SK-N-SH (cell line): ENCODE measurements at regions not wholly inside any gene's neighbourhood (a gene's known extent, or its start where the extent isn't known, plus 50 kb on each side); places are given as distances from the start of the nearest gene placed in this dataset.

Experiments used
- CTCF ChIA-PET: fragments of 300-600, 350-600 bp; formaldehyde crosslinking; extraction: SDS; loops from one replicate; lab custom pipeline; 2021; lab: Yijun Ruan, JAX
- POLR2A ChIA-PET: fragments of 350-600 bp; sonication (Branson Sonifier 250); formaldehyde crosslinking; extraction: SDS; loops from one replicate; lab custom pipeline; 2020; ENCODE audit warnings: antibody characterized with exemption, inconsistent platforms; lab: Yijun Ruan, JAX
- DNase-seq: peaks from one replicate; pipeline ENCODE4 v3.0.0; 2012
- H2AFZ ChIP-seq: fragments of 200-600 bp; sonication (generic); 2 replicates; pipeline ENCODE4 v1.8.1; 2016; ENCODE audit warnings: antibody characterized with exemption, mild to moderate bottlenecking, low read depth
- H3F3A ChIP-seq: fragments of 200-600 bp; sonication (generic); replicated peaks from 2 replicates; pipeline ENCODE3; 2016; ENCODE audit warnings: antibody characterized with exemption, mild to moderate bottlenecking; ENCODE audit not compliant: insufficient read depth
- H3K27ac ChIP-seq, 2 experiments: fragments of 200-500 bp in 1 of 2; fragments of 200-600 bp in 1 of 2; sonication (Bioruptor generic) in 1 of 2; sonication (generic), shearing (Covaris generic) in 1 of 2; 2 replicates each; pipeline versions ENCODE4 v1.5.1 to v1.6.1; 2014 to 2016; ENCODE audit warnings: low read depth in 2 of 2, inconsistent platforms in 1 of 2, low read length in 1 of 2, mild to moderate bottlenecking in 1 of 2, mixed read lengths in 1 of 2
- H3K27me3 ChIP-seq: fragments of 200-600 bp; sonication (generic), shearing (Covaris generic); 2 replicates; pipeline ENCODE4 v1.6.1; 2016; ENCODE audit warnings: mixed run types; ENCODE audit not compliant: insufficient read depth
- H3K36me3 ChIP-seq, 2 experiments: fragments of 200-500 bp in 1 of 2; fragments of 200-600 bp in 1 of 2; sonication (Bioruptor generic) in 1 of 2; sonication (generic) in 1 of 2; replicated peaks in 1 of 2; 2 replicates each; pipeline versions ENCODE3 to v1.5.1; 2014 to 2016; ENCODE audit warnings: low read length in 1 of 2, mild to moderate bottlenecking in 1 of 2; ENCODE audit not compliant: insufficient read depth in 2 of 2, control insufficient read depth in 1 of 2
- H3K4me1 ChIP-seq, 2 experiments: fragments of 200-500 bp in 1 of 2; fragments of 200-600 bp in 1 of 2; sonication (Bioruptor generic) in 1 of 2; sonication (generic), shearing (Covaris generic) in 1 of 2; 2 replicates each; pipeline versions ENCODE4 v1.5.1 to v1.6.1; 2014 to 2016; ENCODE audit warnings: low read depth in 1 of 2, low read length in 1 of 2, mixed run types in 1 of 2; ENCODE audit not compliant: insufficient read depth in 2 of 2, control insufficient read depth in 1 of 2
- H3K4me2 ChIP-seq: fragments of 200-600 bp; sonication (generic), shearing (Covaris generic); 2 replicates; pipeline ENCODE4 v1.6.1; 2017; ENCODE audit warnings: mixed run types
- H3K4me3 ChIP-seq, 2 experiments: fragments of 200-500 bp in 1 of 2; fragments of 200-600 bp in 1 of 2; sonication (Bioruptor generic) in 1 of 2; sonication (generic), shearing (Covaris generic) in 1 of 2; 2 replicates each; pipeline versions ENCODE4 v1.5.1 to v1.8.1; 2014 to 2016; ENCODE audit warnings: low read depth in 2 of 2, inconsistent platforms in 1 of 2, low read length in 1 of 2, mild to moderate bottlenecking in 1 of 2, mixed read lengths in 1 of 2, moderate library complexity in 1 of 2
- H3K79me2 ChIP-seq: fragments of 200-600 bp; sonication (generic); 2 replicates; pipeline ENCODE4 v1.8.1; 2017; ENCODE audit warnings: mild to moderate bottlenecking; ENCODE audit not compliant: insufficient read depth
- H3K9ac ChIP-seq: fragments of 200-600 bp; sonication (generic); 2 replicates; pipeline ENCODE4 v1.6.1; 2017; ENCODE audit warnings: mixed run types
- H3K9me2 ChIP-seq: fragments of 200-600 bp; sonication (generic); 2 replicates; pipeline ENCODE4 v1.6.1; 2017; ENCODE audit warnings: mixed run types
- H3K9me3 ChIP-seq: fragments of 200-600 bp; sonication (generic); 2 replicates; pipeline ENCODE4 v1.6.1; 2017; ENCODE audit warnings: mixed run types, mild to moderate bottlenecking, moderate library complexity
- H4K20me1 ChIP-seq: fragments of 200-600 bp; sonication (generic); 2 replicates; pipeline ENCODE4 v1.6.1; 2017; ENCODE audit warnings: mild to moderate bottlenecking, mixed run types; ENCODE audit not compliant: insufficient read depth
- CHD2 ChIP-seq: fragments of 150-350 bp; IDR thresholded peaks from 2 replicates; pipeline ENCODE4 v1.6.1; 2018; ENCODE audit warnings: low read length; ENCODE audit not compliant: partially characterized antibody
- FOXJ3 ChIP-seq: sonication (generic); formaldehyde crosslinking; IDR thresholded peaks from 2 replicates; pipeline ENCODE4 v1.5.1; 2020; ENCODE audit warnings: mild to moderate bottlenecking, missing genetic modification reagents
- FOXM1 ChIP-seq: IDR thresholded peaks from 2 replicates; pipeline ENCODE4 v1.4.0; 2012; ENCODE audit warnings: low read depth, mild to moderate bottlenecking
- GATA2 ChIP-seq: sonication (generic); formaldehyde crosslinking; IDR thresholded peaks from 2 replicates; pipeline ENCODE4 v1.5.0; 2020; ENCODE audit warnings: mild to moderate bottlenecking, missing genetic modification reagents
- JUND ChIP-seq: IDR thresholded peaks from 2 replicates; pipeline ENCODE4 v1.4.0; 2012
- MXI1 ChIP-seq: IDR thresholded peaks from 2 replicates; pipeline ENCODE4 v1.6.1; 2012; ENCODE audit warnings: mild to moderate bottlenecking, low read depth, low read length, improper control_type of control experiment
- RFX5 ChIP-seq: IDR thresholded peaks from 2 replicates; pipeline ENCODE4 v1.6.1; 2012; ENCODE audit warnings: mild to moderate bottlenecking, improper control_type of control experiment, low read length
- RXRA ChIP-seq: IDR thresholded peaks from 2 replicates; pipeline ENCODE4 v1.4.0; 2012; ENCODE audit warnings: low read depth, mild to moderate bottlenecking, borderline replicate concordance
- SMC3 ChIP-seq: IDR thresholded peaks from 2 replicates; pipeline ENCODE4 v1.6.1; 2012; ENCODE audit warnings: low read depth, low read length, improper control_type of control experiment
- TAF1 ChIP-seq: IDR thresholded peaks from 2 replicates; pipeline ENCODE4 v1.6.1; 2012; ENCODE audit warnings: low read depth, mild to moderate bottlenecking, low read length, moderate library complexity, borderline replicate concordance
- TCF12 ChIP-seq: IDR thresholded peaks from 2 replicates; pipeline ENCODE4 v1.4.0; 2012
- WGBS: methylation state at CpG from one replicate; pipeline ENCODE4 v1.1.6; 2017; ENCODE audit warnings: low lambda C conversion rate; 5-methylcytosine and 5-hydroxymethylcytosine counted together
- TF ChIP-seq, protein P1 (sequence below): IDR thresholded peaks from 2 replicates; pipeline ENCODE4; 2012
- TF ChIP-seq, protein P2 (sequence below): IDR thresholded peaks from 2 replicates; pipeline ENCODE4 v1.4.0; 2012; ENCODE audit warnings: low read depth
- TF ChIP-seq, protein P3 (sequence below): fragments of 200-600 bp; sonication (generic); IDR thresholded peaks from 2 replicates; pipeline ENCODE4 v1.6.1; 2017; ENCODE audit warnings: antibody characterized with exemption, mild to moderate bottlenecking, moderate library complexity
- TF ChIP-seq, protein P4 (sequence below): IDR thresholded peaks from 2 replicates; pipeline ENCODE4 v1.6.1; 2012; ENCODE audit warnings: mild to moderate bottlenecking, low read depth, low read length, moderate library complexity

DNA sequence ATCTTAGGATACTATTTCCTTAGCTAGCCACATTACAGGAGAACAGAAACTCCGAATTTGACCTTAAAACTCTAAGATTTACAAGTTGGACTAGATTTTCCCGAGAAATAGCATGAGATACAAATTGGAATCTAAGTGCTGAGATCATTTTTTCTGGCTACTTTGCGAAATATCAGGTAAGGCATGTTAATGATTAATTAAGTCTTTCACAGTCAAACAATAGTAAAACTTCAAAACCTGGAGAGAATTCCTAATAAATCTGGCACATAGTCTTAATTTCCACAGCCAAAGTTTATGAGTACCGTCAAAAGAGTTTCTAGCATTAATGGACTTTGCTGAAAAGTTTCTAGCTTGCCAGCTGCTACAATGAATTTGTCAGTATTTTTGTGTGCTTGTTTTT, 379.5 kb upstream of the TOM1L1 start:
- Histone ChIP-seq H3K79me2 (no peaks in the 10 kb centered on the region), H3K36me3 (no peaks in the 10 kb centered on the region), H3K27me3 (no peaks in the 10 kb centered on the region)
- CTCF ChIA-PET = no interaction called here
- POLR2A ChIA-PET = no interaction called here
- WGBS = 24% methylated on average over 4 of the region's 4 CpGs
- TF ChIP-seq CHD2 (no peak), TCF12 (no peak)
- TF ChIP-seq, protein P1, sequence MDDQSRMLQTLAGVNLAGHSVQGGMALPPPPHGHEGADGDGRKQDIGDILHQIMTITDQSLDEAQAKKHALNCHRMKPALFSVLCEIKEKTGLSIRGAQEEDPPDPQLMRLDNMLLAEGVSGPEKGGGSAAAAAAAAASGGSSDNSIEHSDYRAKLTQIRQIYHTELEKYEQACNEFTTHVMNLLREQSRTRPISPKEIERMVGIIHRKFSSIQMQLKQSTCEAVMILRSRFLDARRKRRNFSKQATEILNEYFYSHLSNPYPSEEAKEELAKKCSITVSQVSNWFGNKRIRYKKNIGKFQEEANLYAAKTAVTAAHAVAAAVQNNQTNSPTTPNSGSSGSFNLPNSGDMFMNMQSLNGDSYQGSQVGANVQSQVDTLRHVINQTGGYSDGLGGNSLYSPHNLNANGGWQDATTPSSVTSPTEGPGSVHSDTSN = no peak
- TF ChIP-seq, all 33 proteins: peak for 0
- Histone ChIP-seq H3K4me1 (no peaks in the 10 kb centered on the region), H3K4me2 (no peak overlapping the region), H3K9me3 (no peaks in the 10 kb centered on the region), H3F3A (no peaks in the 10 kb centered on the region), H4K20me1 (no peaks in the 10 kb centered on the region), H3K27ac (no peak overlapping the region), H3K4me3 (no peak overlapping the region), H2AFZ (no peak overlapping the region), H3K9ac (no peak overlapping the region), H3K9me2 (no peaks in the 10 kb centered on the region)
- no peak for DNase-seq

DNA sequence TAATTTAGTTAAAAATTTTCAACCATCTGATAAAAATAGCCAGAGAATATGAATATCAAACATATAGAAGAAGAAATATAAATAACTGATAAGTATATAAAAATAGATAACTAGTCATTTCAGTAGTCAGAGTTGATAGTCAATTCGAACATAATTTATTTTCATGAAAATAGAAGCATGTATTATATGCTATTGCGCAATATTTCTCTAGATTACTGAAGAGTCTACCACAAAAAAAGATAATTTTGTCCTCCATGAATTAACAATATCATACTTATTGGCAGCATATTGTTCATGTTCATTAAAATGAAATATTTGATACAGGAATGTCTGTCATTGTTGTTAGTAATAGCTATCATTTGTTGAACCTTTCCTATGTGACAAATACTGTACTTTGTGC, 376.2 kb upstream of the TOM1L1 start:
- H3K4me1 ChIP-seq = no peaks in the 10 kb centered on the region
- no peaks in the 10 kb centered on the region for H3F3A ChIP-seq
- H4K20me1 ChIP-seq = no peaks in the 10 kb centered on the region
- no peaks in the 10 kb centered on the region for H3K79me2 ChIP-seq
- H3K4me2 ChIP-seq = no peak overlapping the region
- no peak for DNase-seq
- ChIA-PET POLR2A (no interaction called here), CTCF (interaction anchor here (0.9 to 2.2 kb wide), 5 partner anchors 15 to 990 kb away, joined by 3 to 7 read pairs (median 4); no protein-coding TSS in a partner anchor)
- no peak overlapping the region for H3K4me3 ChIP-seq
- H3K36me3 ChIP-seq = no peaks in the 10 kb centered on the region
- H2AFZ ChIP-seq = no peak overlapping the region
- H3K27ac ChIP-seq = no peak overlapping the region
- no peaks in the 10 kb centered on the region for H3K27me3 ChIP-seq
- TF ChIP-seq MXI1 (no peak), RXRA (no peak), JUND (no peak), GATA2 (CRISPR knock-in tag) (no peak), TAF1 (no peak), FOXJ3 (no peak), RFX5 (no peak), SMC3 (no peak), FOXM1 (no peak)
- TF ChIP-seq, protein P2, sequence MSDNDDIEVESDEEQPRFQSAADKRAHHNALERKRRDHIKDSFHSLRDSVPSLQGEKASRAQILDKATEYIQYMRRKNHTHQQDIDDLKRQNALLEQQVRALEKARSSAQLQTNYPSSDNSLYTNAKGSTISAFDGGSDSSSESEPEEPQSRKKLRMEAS = no peak
- TF ChIP-seq, protein P3, sequence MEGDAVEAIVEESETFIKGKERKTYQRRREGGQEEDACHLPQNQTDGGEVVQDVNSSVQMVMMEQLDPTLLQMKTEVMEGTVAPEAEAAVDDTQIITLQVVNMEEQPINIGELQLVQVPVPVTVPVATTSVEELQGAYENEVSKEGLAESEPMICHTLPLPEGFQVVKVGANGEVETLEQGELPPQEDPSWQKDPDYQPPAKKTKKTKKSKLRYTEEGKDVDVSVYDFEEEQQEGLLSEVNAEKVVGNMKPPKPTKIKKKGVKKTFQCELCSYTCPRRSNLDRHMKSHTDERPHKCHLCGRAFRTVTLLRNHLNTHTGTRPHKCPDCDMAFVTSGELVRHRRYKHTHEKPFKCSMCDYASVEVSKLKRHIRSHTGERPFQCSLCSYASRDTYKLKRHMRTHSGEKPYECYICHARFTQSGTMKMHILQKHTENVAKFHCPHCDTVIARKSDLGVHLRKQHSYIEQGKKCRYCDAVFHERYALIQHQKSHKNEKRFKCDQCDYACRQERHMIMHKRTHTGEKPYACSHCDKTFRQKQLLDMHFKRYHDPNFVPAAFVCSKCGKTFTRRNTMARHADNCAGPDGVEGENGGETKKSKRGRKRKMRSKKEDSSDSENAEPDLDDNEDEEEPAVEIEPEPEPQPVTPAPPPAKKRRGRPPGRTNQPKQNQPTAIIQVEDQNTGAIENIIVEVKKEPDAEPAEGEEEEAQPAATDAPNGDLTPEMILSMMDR = no peak
- TF ChIP-seq, protein P4, sequence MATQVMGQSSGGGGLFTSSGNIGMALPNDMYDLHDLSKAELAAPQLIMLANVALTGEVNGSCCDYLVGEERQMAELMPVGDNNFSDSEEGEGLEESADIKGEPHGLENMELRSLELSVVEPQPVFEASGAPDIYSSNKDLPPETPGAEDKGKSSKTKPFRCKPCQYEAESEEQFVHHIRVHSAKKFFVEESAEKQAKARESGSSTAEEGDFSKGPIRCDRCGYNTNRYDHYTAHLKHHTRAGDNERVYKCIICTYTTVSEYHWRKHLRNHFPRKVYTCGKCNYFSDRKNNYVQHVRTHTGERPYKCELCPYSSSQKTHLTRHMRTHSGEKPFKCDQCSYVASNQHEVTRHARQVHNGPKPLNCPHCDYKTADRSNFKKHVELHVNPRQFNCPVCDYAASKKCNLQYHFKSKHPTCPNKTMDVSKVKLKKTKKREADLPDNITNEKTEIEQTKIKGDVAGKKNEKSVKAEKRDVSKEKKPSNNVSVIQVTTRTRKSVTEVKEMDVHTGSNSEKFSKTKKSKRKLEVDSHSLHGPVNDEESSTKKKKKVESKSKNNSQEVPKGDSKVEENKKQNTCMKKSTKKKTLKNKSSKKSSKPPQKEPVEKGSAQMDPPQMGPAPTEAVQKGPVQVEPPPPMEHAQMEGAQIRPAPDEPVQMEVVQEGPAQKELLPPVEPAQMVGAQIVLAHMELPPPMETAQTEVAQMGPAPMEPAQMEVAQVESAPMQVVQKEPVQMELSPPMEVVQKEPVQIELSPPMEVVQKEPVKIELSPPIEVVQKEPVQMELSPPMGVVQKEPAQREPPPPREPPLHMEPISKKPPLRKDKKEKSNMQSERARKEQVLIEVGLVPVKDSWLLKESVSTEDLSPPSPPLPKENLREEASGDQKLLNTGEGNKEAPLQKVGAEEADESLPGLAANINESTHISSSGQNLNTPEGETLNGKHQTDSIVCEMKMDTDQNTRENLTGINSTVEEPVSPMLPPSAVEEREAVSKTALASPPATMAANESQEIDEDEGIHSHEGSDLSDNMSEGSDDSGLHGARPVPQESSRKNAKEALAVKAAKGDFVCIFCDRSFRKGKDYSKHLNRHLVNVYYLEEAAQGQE = no peak
- 17% methylated on average over 2 of the region's 2 CpGs for WGBS
- H3K9ac ChIP-seq = no peak overlapping the region
- H3K9me2 ChIP-seq = no peaks in the 10 kb centered on the region
- H3K9me3 ChIP-seq = no peaks in the 10 kb centered on the region
